ENCODE measurements at regions not wholly inside any gene's neighbourhood (a gene's known extent, or its start where the extent isn't known, plus 50 kb on each side); places are given as distances from the start of the nearest gene placed in this dataset.

DNA sequence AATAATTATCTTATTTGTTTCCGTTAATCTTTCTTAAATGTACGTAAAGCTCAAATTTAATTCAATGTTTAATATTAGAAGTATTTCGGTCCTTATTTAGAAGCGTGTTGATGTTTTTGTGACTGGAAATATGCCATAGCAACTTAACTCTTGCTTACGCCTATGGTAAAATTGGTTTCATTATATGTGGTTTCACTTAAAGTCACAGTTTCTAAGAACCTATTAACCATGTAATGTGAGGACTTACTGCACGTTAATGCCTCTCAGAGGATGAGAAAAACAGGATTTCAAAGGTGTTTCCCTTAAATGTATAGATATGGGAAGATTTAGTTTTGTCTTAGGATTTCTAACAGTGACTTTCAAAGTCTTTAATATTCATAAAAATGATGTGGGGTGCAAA is 206.4 kb upstream of the IL15 start:
- no peak for TF ChIP-seq POLR2AphosphoS5 (IDR thresholded peaks at IDR 0.05; ENCODE audit: borderline replicate concordance, low read depth, low read length)
- no peak for TF ChIP-seq FOXP2 (optimal IDR thresholded peaks at IDR 0.05; ENCODE audit: control extremely low read depth, extremely low read length, insufficient read depth)

Data from SK-N-MC (cell line).